ENCODE measurements at regions not wholly inside any gene's neighbourhood (a gene's known extent, or its start where the extent isn't known, plus 50 kb on each side); places are given as distances from the start of the nearest gene placed in this dataset.

GRCh38 chr9:93372391-93372790 is 79.1 kb upstream of the FAM120A start:
- no peak for DNase-seq (ENCODE audit: low read depth in 2 of 2)

GRCh38 chr9:93376411-93376810 is 75.1 kb upstream of the FAM120A start:
- no peak for DNase-seq (ENCODE audit: low read depth in 2 of 2)

- no peak for DNase-seq (ENCODE audit: low read depth in 2 of 2)
Measured at GRCh38 chr9:93378276-93378675, 73.2 kb upstream of the FAM120A start.

GRCh38 chr9:93379051-93379450 is 72.4 kb upstream of the FAM120A start:
- DNase-seq (ENCODE audit: low read depth in 2 of 2): no peak

- DNase-seq (ENCODE audit: low read depth in 2 of 2): peak in 1 of 2 donors; percentile 2
Measured at GRCh38 chr9:93380410-93381060, 71.0 kb upstream of the FAM120A start.

- DNase-seq (ENCODE audit: low read depth in 2 of 2): no peak
Measured at GRCh38 chr9:93387791-93388190, 63.7 kb upstream of the FAM120A start.

- peak in 1 of 2 donors; percentile 38 for DNase-seq (ENCODE audit: low read depth in 2 of 2)
Measured at GRCh38 chr9:93390953-93391515, 60.5 kb upstream of the FAM120A start.

GRCh38 chr9:93391898-93392297 is 59.6 kb upstream of the FAM120A start:
- peak in 1 of 2 donors; percentile 1 for DNase-seq (ENCODE audit: low read depth in 2 of 2)

- DNase-seq (ENCODE audit: low read depth in 2 of 2): no peak
Measured at GRCh38 chr9:93392974-93393373, 58.5 kb upstream of the FAM120A start.

Data from lung microvascular endothelial cell (primary cell).